Fibroblast of mammary gland (primary cell): ENCODE measurements at regions not wholly inside any gene's neighbourhood (a gene's known extent, or its start where the extent isn't known, plus 50 kb on each side); places are given as distances from the start of the nearest gene placed in this dataset.

ENCODE experiments used
- DNase-seq: peaks from one replicate; pipeline ENCODE4 v3.0.0-alpha.2; 2010; ENCODE audit warnings: low read depth
- H3K4me3 ChIP-seq: 2 replicates; pipeline ENCODE4 v1.5.1; 2011; ENCODE audit warnings: low read depth, mild to moderate bottlenecking, low read length, moderate library complexity; ENCODE audit not compliant: control insufficient read depth
- CTCF ChIP-seq: conservative IDR thresholded peaks from 2 replicates; pipeline ENCODE4 v1.5.1; 2011; ENCODE audit warnings: low read depth, low read length, inconsistent platforms; ENCODE audit not compliant: control insufficient read depth, insufficient read depth

DNA sequence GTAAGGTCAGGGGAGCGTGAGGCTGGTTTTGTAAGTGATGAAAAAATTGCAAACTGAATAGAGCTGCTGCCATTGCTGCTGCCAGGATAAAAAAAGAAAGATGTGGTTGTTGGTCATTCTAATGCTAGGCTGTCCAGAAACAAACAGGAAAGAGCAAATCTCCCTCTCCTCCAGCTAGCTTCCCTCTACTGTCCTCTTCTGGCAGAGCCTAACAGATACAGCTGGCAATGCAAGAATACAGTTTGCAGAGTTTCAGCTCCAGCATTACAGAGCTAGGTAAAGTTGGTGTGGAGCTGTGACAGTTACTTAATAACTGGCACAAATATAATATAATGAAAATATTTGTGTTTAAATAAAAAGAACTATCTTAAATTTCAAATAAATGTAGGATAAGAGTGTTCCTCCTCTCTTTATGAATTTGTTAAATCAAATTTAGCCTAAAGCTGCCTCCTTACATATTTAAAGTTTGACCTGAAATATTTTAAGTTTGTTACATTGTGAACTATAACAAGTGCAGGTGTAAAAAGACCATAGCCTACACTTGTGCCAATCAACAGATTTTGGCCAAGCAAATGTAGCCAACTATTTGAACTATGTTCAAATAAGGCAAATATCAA is 407.7 kb downstream of the SH2D4B start:
- no peak for DNase-seq
- TF ChIP-seq CTCF = no peak
- no peak overlapping the region for H3K4me3 ChIP-seq

- no peak overlapping the region for H3K4me3 ChIP-seq
- DNase-seq = no peak
- no peak for TF ChIP-seq CTCF
Observed at GRCh38 chr10:80946073-80946472, 408.4 kb downstream of the SH2D4B start.

- no peak for TF ChIP-seq CTCF
- no peak for DNase-seq
- no peak overlapping the region for H3K4me3 ChIP-seq
Observed at GRCh38 chr10:80946957-80947726, 409.4 kb downstream of the SH2D4B start.

DNA sequence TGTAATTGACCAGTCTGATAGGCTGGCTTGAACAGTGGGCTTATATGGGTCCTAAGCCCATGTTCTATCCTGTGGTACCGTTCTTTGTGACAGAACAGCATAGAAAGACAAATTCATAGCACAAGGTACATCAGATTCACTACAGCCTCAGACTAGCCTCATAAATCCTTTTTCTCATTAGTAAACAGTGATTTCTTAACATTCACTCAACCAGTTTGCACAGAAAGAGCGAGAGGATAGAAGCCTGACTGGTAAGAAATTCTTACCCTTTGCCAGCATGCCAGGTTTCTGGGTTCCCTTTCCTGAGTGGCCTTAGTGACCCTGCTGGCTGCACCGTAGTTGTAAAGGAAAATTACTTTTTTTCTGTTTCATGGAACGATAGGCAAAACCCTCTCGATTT is 412.1 kb downstream of the SH2D4B start:
- no peak for DNase-seq
- no peak overlapping the region for H3K4me3 ChIP-seq
- no peak for TF ChIP-seq CTCF

GRCh38 chr10:80952436-80952835 is 414.7 kb downstream of the SH2D4B start:
- TF ChIP-seq CTCF = no peak
- no peak for DNase-seq
- H3K4me3 ChIP-seq = no peak overlapping the region

- TF ChIP-seq CTCF = no peak
- DNase-seq = no peak
- no peak overlapping the region for H3K4me3 ChIP-seq
Observed at GRCh38 chr10:80957161-80957560, 419.5 kb downstream of the SH2D4B start.
